Dedifferentiated amniotic fluid mesenchymal stem cell (primary cell): ENCODE measurements at regions not wholly inside any gene's neighbourhood (a gene's known extent, or its start where the extent isn't known, plus 50 kb on each side); places are given as distances from the start of the nearest gene placed in this dataset.

Experiments
- DNase-seq: peaks from one replicate; pipeline ENCODE4 v3.0.0-alpha.2; 2016; ENCODE audit errors: extremely low spot score

GRCh38 chr4:67234296-67234695, 311.0 kb downstream of the CENPC start:
- peak; percentile 44 for DNase-seq

- no peak for DNase-seq
These were observed 316.2 kb downstream of the CENPC start for GRCh38 chr4:67229148-67229547.

- DNase-seq = no peak
These were observed 324.4 kb downstream of the CENPC start for GRCh38 chr4:67220861-67221260.

GRCh38 chr4:67218883-67219282, 326.4 kb downstream of the CENPC start:
- DNase-seq = no peak

- no peak for DNase-seq
These were observed 337.3 kb downstream of the CENPC start for GRCh38 chr4:67207941-67208441.

GRCh38 chr4:67204441-67204840, 340.9 kb downstream of the CENPC start:
- DNase-seq = no peak

GRCh38 chr4:67201334-67201733, 344.0 kb downstream of the CENPC start:
- DNase-seq = no peak

GRCh38 chr4:67198727-67199126, 346.6 kb downstream of the CENPC start:
- DNase-seq = peak; percentile 30

GRCh38 chr4:67167849-67168248, 377.5 kb downstream of the CENPC start:
- DNase-seq = no peak

GRCh38 chr4:67162690-67163089, 382.6 kb downstream of the CENPC start:
- no peak for DNase-seq

GRCh38 chr4:67161311-67161710, 384.0 kb downstream of the CENPC start:
- no peak for DNase-seq

GRCh38 chr4:67160394-67160793, 384.9 kb downstream of the CENPC start:
- no peak for DNase-seq

- DNase-seq = no peak
These were observed 386.6 kb downstream of the CENPC start for GRCh38 chr4:67158666-67159065.

GRCh38 chr4:67152976-67153375, 392.3 kb downstream of the CENPC start:
- DNase-seq = no peak

- no peak for DNase-seq
These were observed 393.6 kb downstream of the CENPC start for GRCh38 chr4:67151376-67152343.

GRCh38 chr4:67141586-67141985, 403.7 kb downstream of the CENPC start:
- no peak for DNase-seq

- DNase-seq = no peak
These were observed 410.7 kb downstream of the CENPC start for GRCh38 chr4:67134616-67135015.

GRCh38 chr4:67133162-67133561, 412.1 kb downstream of the CENPC start:
- DNase-seq = no peak

GRCh38 chr4:67131224-67131623, 414.1 kb downstream of the CENPC start:
- DNase-seq = no peak

GRCh38 chr4:67130411-67130810, 414.9 kb downstream of the CENPC start:
- no peak for DNase-seq

- DNase-seq = no peak
These were observed 418.7 kb downstream of the CENPC start for GRCh38 chr4:67126570-67126969.

- DNase-seq = no peak
These were observed 419.4 kb downstream of the CENPC start for GRCh38 chr4:67125636-67126514.
